Amniotic epithelial cell (primary cell): ENCODE measurements at regions not wholly inside any gene's neighbourhood (a gene's known extent, or its start where the extent isn't known, plus 50 kb on each side); places are given as distances from the start of the nearest gene placed in this dataset.
A peak's percentile ranks its signal among the peaks of the same experiment; 100 is the strongest.
"Not testable (repeated sequence)": the region's sequence is repeated elsewhere in the genome, so short reads cannot be mapped to it uniquely, and the experiment has no call there.

Source experiments
- DNase-seq: peaks from one replicate; pipeline ENCODE4 v3.0.0-alpha.2; 2010; ENCODE audit warnings: low read depth

- no peak for DNase-seq
Observed at GRCh38 chr21:20779321-20779720, 218.9 kb upstream of the NCAM2 start.

GRCh38 chr21:20783611-20784010, 214.6 kb upstream of the NCAM2 start:
- DNase-seq, result peak; percentile 73

GRCh38 chr21:20789729-20790500, 208.3 kb upstream of the NCAM2 start:
- DNase-seq, result peak; percentile 71

GRCh38 chr21:20800106-20800505, 198.1 kb upstream of the NCAM2 start:
- no peak for DNase-seq

- no peak for DNase-seq
Observed at GRCh38 chr21:20802201-20802600, 196.0 kb upstream of the NCAM2 start.

- DNase-seq, result no peak
Observed at GRCh38 chr21:20802631-20803260, 195.5 kb upstream of the NCAM2 start.

- DNase-seq, result no peak
Observed at GRCh38 chr21:20811702-20812101, 186.5 kb upstream of the NCAM2 start.

- no peak for DNase-seq
Observed at GRCh38 chr21:20814090-20814489, 184.1 kb upstream of the NCAM2 start.

- peak; percentile 64 for DNase-seq
Observed at GRCh38 chr21:20822666-20823065, 175.5 kb upstream of the NCAM2 start.

GRCh38 chr21:20852866-20853265, 145.3 kb upstream of the NCAM2 start:
- DNase-seq, result no peak

GRCh38 chr21:20856926-20857325, 141.3 kb upstream of the NCAM2 start:
- DNase-seq, result no peak

GRCh38 chr21:20874202-20874601, 124.0 kb upstream of the NCAM2 start:
- no peak for DNase-seq

GRCh38 chr21:20875742-20876141, 122.5 kb upstream of the NCAM2 start:
- peak; percentile 36 for DNase-seq

- no peak for DNase-seq
Observed at GRCh38 chr21:20877976-20878375, 120.2 kb upstream of the NCAM2 start.

GRCh38 chr21:20882462-20883407, 115.5 kb upstream of the NCAM2 start:
- DNase-seq, result peak; percentile 41

GRCh38 chr21:20883408-20883800, 114.8 kb upstream of the NCAM2 start:
- no peak for DNase-seq

- DNase-seq, result no peak
Observed at GRCh38 chr21:20902511-20902910, 95.7 kb upstream of the NCAM2 start.

- DNase-seq, result no peak
Observed at GRCh38 chr21:20902998-20903397, 95.2 kb upstream of the NCAM2 start.

GRCh38 chr21:20927555-20927954, 70.7 kb upstream of the NCAM2 start:
- DNase-seq, result not testable (repeated sequence)

GRCh38 chr21:20942523-20942922, 55.7 kb upstream of the NCAM2 start:
- no peak for DNase-seq

- no peak for DNase-seq
Observed at GRCh38 chr21:20943561-20943997, 54.6 kb upstream of the NCAM2 start.

GRCh38 chr21:20944139-20944538, 54.1 kb upstream of the NCAM2 start:
- DNase-seq, result no peak

- no peak for DNase-seq
Observed at GRCh38 chr21:20946701-20947100, 51.5 kb upstream of the NCAM2 start.
